HEK293 (cell line): ENCODE measurements at regions not wholly inside any gene's neighbourhood (a gene's known extent, or its start where the extent isn't known, plus 50 kb on each side); places are given as distances from the start of the nearest gene placed in this dataset.

Experiments used
- CTCF ChIP-seq: fragments of 450-650 bp; formaldehyde crosslinking; IDR thresholded peaks from 2 replicates; pipeline ENCODE4 v1.5.1; 2016; ENCODE audit warnings: missing biosample characterization, missing genetic modification characterization
- PBX3 ChIP-seq: sonication (generic); formaldehyde crosslinking; IDR thresholded peaks from 2 replicates; pipeline ENCODE4 v1.8.1; 2022; ENCODE audit warnings: mild to moderate bottlenecking, moderate library complexity, missing genetic modification reagents
- REST ChIP-seq: fragments of 450-650 bp; formaldehyde crosslinking; IDR thresholded peaks from 2 replicates; pipeline ENCODE4 v1.5.1; 2016; ENCODE audit warnings: missing biosample characterization, missing genetic modification characterization

- no peak for TF ChIP-seq PBX3 (CRISPR knock-in tag)
- no peak for TF ChIP-seq CTCF (tag by site-specific recombination)
- no peak for TF ChIP-seq REST (tag by site-specific recombination)
Observed at GRCh38 chr6:137717074-137718073, 149.7 kb upstream of the TNFAIP3 start.
